GM12878 (cell line): ENCODE measurements at regions not wholly inside any gene's neighbourhood (a gene's known extent, or its start where the extent isn't known, plus 50 kb on each side); places are given as distances from the start of the nearest gene placed in this dataset.

Experiments used
- ATAC-seq: fragments of 200-7000 bp; cut with Tn5 transposase; 3 replicates; pipeline ENCODE4 v1.9.1; 2020; ENCODE audit warnings: mild to moderate bottlenecking, moderate library complexity
- BruUV-seq: library from RNA; stranded (reverse); fragments of 400-500 nt; replicated peaks from 2 replicates; lab custom pipeline; 2021; lab: Mats Ljungman, UMichigan
- CTCF ChIA-PET: fragments of 300-600 bp; sonication (Branson Sonifier 250); formaldehyde crosslinking; extraction: SDS; loops from one replicate; lab custom pipeline; 2021; ENCODE audit warnings: inconsistent platforms; lab: Yijun Ruan, JAX
- POLR2A ChIA-PET: fragments of 350-600 bp; formaldehyde crosslinking; extraction: SDS; loops from one replicate; lab custom pipeline; 2021; ENCODE audit warnings: inconsistent platforms; lab: Charles Lee
- RAD21 ChIA-PET: fragments of 300-600 bp; sonication (Branson Sonifier 250); formaldehyde crosslinking; loops from one replicate; lab custom pipeline; 2023; ENCODE audit warnings: antibody characterized with exemption; ENCODE audit not compliant: unreplicated experiment; lab: Charles Lee
- SMC1A ChIA-PET: fragments of 300-600 bp; sonication (Branson Sonifier 250); formaldehyde crosslinking; loops from one replicate; lab custom pipeline; 2023; ENCODE audit not compliant: unreplicated experiment, uncharacterized antibody; lab: Charles Lee
- DNase-seq: peaks from one replicate; pipeline ENCODE4 v3.0.0-alpha.2; 2011; ENCODE audit warnings: low read depth, low spot score
- FAIRE-seq: peaks from 3 replicates; lab custom pipeline; 2011; peaks lifted over from hg19 to GRCh38; lab: Jason Lieb, UNC
- H2AFZ ChIP-seq: 2 replicates; pipeline ENCODE4 v1.6.0; 2011; ENCODE audit warnings: low read depth, low read length, control low read depth; ENCODE audit not compliant: control insufficient read depth
- H3K27ac ChIP-seq: 2 replicates; pipeline ENCODE4 v1.5.1; 2011; ENCODE audit warnings: control low read depth; ENCODE audit not compliant: control insufficient read depth, insufficient read depth
- H3K27me3 ChIP-seq, 2 experiments: replicated peaks in 1 of 2; 2 replicates each; pipeline versions ENCODE4 v1.6.0 to v1.6.1; 2011; ENCODE audit warnings: low read length in 1 of 2; ENCODE audit not compliant: control insufficient read depth in 2 of 2, insufficient read depth in 2 of 2
- H3K36me3 ChIP-seq, 2 experiments: 2 replicates each; pipeline ENCODE4 v1.5.1; 2011; ENCODE audit warnings: low read length in 1 of 2; ENCODE audit not compliant: control insufficient read depth in 2 of 2, insufficient read depth in 2 of 2
- H3K4me1 ChIP-seq: 2 replicates; pipeline ENCODE4 v1.6.1; 2011; ENCODE audit warnings: mild to moderate bottlenecking, low read length, moderate library complexity, mixed read lengths; ENCODE audit not compliant: control insufficient read depth, insufficient read depth
- H3K4me2 ChIP-seq: 2 replicates; pipeline ENCODE4 v1.6.0; 2011; ENCODE audit warnings: control low read depth; ENCODE audit not compliant: control insufficient read depth, insufficient read depth
- H3K4me3 ChIP-seq: fragments of 200-600 bp; sonication (generic); 2 replicates; pipeline ENCODE4 v1.5.1; 2016
- H3K79me2 ChIP-seq: 2 replicates; pipeline ENCODE4 v1.6.0; 2011; ENCODE audit warnings: low read length; ENCODE audit not compliant: control insufficient read depth, insufficient read depth
- H3K9ac ChIP-seq: 2 replicates; pipeline ENCODE4 v1.8.0; 2011; ENCODE audit warnings: low read length, control low read depth, mixed read lengths; ENCODE audit not compliant: control insufficient read depth, insufficient read depth
- H3K9me3 ChIP-seq: replicated peaks from 3 replicates; pipeline ENCODE4 v1.5.1; 2011; ENCODE audit warnings: mild to moderate bottlenecking, low read length; ENCODE audit not compliant: control insufficient read depth, insufficient read depth
- H4K20me1 ChIP-seq: 2 replicates; pipeline ENCODE4 v1.6.0; 2011; ENCODE audit not compliant: control insufficient read depth, insufficient read depth
- ATF7 ChIP-seq: fragments of 450-650 bp; IDR thresholded peaks from 2 replicates; pipeline ENCODE4 v1.6.1; 2016; ENCODE audit warnings: low read depth, mild to moderate bottlenecking
- E2F4 ChIP-seq: IDR thresholded peaks from 2 replicates; pipeline ENCODE4 v1.6.1; 2012; ENCODE audit warnings: low read depth, low read length, improper control_type of control experiment
- EED ChIP-seq: sonication (generic); IDR thresholded peaks from 2 replicates; pipeline ENCODE4 v1.6.1; 2016; ENCODE audit warnings: antibody characterized with exemption, low read depth
- IRF3 ChIP-seq: fragments of 450-650 bp; IDR thresholded peaks from 2 replicates; pipeline ENCODE4 v1.6.1; 2014; ENCODE audit warnings: mild to moderate bottlenecking
- JUNB ChIP-seq: IDR thresholded peaks from 2 replicates; pipeline ENCODE4 v1.6.1; 2016; ENCODE audit warnings: antibody characterized with exemption, mild to moderate bottlenecking
- KAT2A ChIP-seq: conservative IDR thresholded peaks from 2 replicates; pipeline ENCODE4 v1.6.1; 2011; ENCODE audit warnings: low read depth, low read length; ENCODE audit not compliant: control insufficient read depth
- MTA3 ChIP-seq: IDR thresholded peaks from 2 replicates; pipeline ENCODE4 v1.6.1; 2012; ENCODE audit warnings: low read length, inconsistent platforms, borderline replicate concordance
- NFIC ChIP-seq: IDR thresholded peaks from 2 replicates; pipeline ENCODE4 v1.6.1; 2012; ENCODE audit warnings: low read depth, mild to moderate bottlenecking, inconsistent platforms, low read length, moderate library complexity
- POLR2AphosphoS5 ChIP-seq: IDR thresholded peaks from 2 replicates; pipeline ENCODE4 v1.6.1; 2011; ENCODE audit warnings: mild to moderate bottlenecking, low read length, inconsistent platforms
- PRDM15 ChIP-seq: fragments of 450-650 bp; formaldehyde crosslinking; IDR thresholded peaks from 2 replicates; pipeline ENCODE4 v1.4.0; 2020; ENCODE audit warnings: mild to moderate bottlenecking, moderate library complexity
- YY1 ChIP-seq: IDR thresholded peaks from 2 replicates; pipeline ENCODE4 v1.6.1; 2011; ENCODE audit warnings: low read depth, mild to moderate bottlenecking, low read length
- ZBED1 ChIP-seq: IDR thresholded peaks from 2 replicates; pipeline ENCODE4 v1.6.1; 2016; ENCODE audit warnings: borderline replicate concordance
- ZBTB11 ChIP-seq: fragments of 450-650 bp; formaldehyde crosslinking; IDR thresholded peaks from 2 replicates; pipeline ENCODE4 v1.5.0; 2022; ENCODE audit warnings: mild to moderate bottlenecking, missing genetic modification characterization
- WGBS: methylation state at CpG from one replicate; pipeline ENCODE4 v1.1.6; 2016; ENCODE audit warnings: low lambda C conversion rate; ENCODE audit not compliant: insufficient replicate concordance, insufficient coverage; ENCODE audit errors: missing lambda C conversion rate; 5-methylcytosine and 5-hydroxymethylcytosine counted together
- in situ Hi-C: fragments of 300-500 bp; cut with MboI; formaldehyde crosslinking; loops from 9 replicates; pipeline ENCODE4 v1.14.3; 2018; ENCODE audit warnings: mixed read lengths
- intact Hi-C: fragments of 100-400 bp; cut with micrococcal nuclease; formaldehyde crosslinking; loops from one replicate; pipeline ENCODE4 v1.14.2; 2022; ENCODE audit not compliant: unreplicated experiment

- ChIA-PET SMC1A (no interaction called here), POLR2A (no interaction called here)
- no peak for TF ChIP-seq POLR2AphosphoS5
- no peak for TF ChIP-seq KAT2A
- no peak for TF ChIP-seq PRDM15 (CRISPR knock-in tag)
- TF ChIP-seq EED = no peak
- no peak for TF ChIP-seq ZBED1
- no peak for TF ChIP-seq YY1
- TF ChIP-seq MTA3 = no peak
- no peak for TF ChIP-seq NFIC
- no peak for TF ChIP-seq JUNB
- no peak for TF ChIP-seq E2F4
- no peak for TF ChIP-seq ATF7
- TF ChIP-seq IRF3 = no peak
- TF ChIP-seq ZBTB11 (CRISPR knock-in tag) = no peak
These were observed 111.4 kb upstream of the SFSWAP start for GRCh38 chr12:131599190-131600159.

More at GRCh38 chr12:131599190-131600159, 111.4 kb upstream of the SFSWAP start:
- WGBS = 73% methylated on average over 33 of the region's 33 CpGs
- DNase-seq = no peak
- Histone ChIP-seq H3K27ac (no peak overlapping the region), H3K4me3 (no peak overlapping the region), H3K79me2 (no peaks in the 10 kb centered on the region), H4K20me1 (no peaks in the 10 kb centered on the region), H3K9me3 (no peaks in the 10 kb centered on the region; the same call in 2 of the 3 replicates), H3K4me2 (no peak overlapping the region), H3K36me3 (no peaks in the 10 kb centered on the region), H2AFZ (no peak overlapping the region), H3K4me1 (peaks cover 15% of the 10 kb centered on the region), H3K27me3 (no peaks in the 10 kb centered on the region), H3K9ac (no peak overlapping the region)
- BruUV-seq = no TSS peak
- RAD21 ChIA-PET = no interaction called here
- no peak for FAIRE-seq
- in situ Hi-C loops (no loop called here), intact Hi-C loops (no loop called here)
- no peak for ATAC-seq
- CTCF ChIA-PET = no interaction called here
